ENCODE measurements at regions not wholly inside any gene's neighbourhood (a gene's known extent, or its start where the extent isn't known, plus 50 kb on each side); places are given as distances from the start of the nearest gene placed in this dataset.
"Not testable (repeated sequence)": the region's sequence is repeated elsewhere in the genome, so short reads cannot be mapped to it uniquely, and the experiment has no call there.

- Mint-ChIP-seq H3K4me1 (no peaks in the 10 kb centered on the region), H3K36me3 (peaks cover 39% of the 10 kb centered on the region), H3K27ac (no peak overlapping the region), H3K4me3 (no peak overlapping the region), H3K27me3 (no peaks in the 10 kb centered on the region), H3K9me3 (peaks cover 5% of the 10 kb centered on the region)
- DNase-seq (no peak), ATAC-seq (ENCODE audit: low read depth) (no peak)
- POLR2A ChIA-PET, result no interaction called here
Observed at GRCh38 chr14:35174342-35174741, 52.0 kb downstream of the PRORP start.

DNA sequence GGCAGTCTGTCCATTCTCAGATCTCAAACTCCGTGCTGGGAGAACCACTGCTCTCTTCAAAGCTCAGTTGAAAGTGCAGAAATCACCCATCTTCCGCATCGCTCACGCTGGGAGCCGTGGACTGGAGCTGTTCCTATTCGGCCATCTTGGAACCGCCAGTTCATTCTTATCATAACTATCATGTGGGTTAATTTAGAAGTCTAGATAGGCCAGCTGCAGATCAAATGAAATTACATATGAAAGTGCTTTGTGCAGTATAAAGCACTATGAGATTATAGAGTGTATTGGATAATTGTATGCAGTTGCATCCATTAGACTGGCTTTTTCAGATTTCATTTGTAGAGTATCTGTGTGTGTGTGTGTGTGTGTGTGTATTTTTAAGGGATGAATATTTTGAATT, 57.8 kb downstream of the PRORP start:
- H3K36me3 Mint-ChIP-seq, result peaks cover 30% of the 10 kb centered on the region
- POLR2A ChIA-PET, result no interaction called here
- DNase-seq (no peak), ATAC-seq (ENCODE audit: low read depth) (no peak)
- H3K27ac Mint-ChIP-seq, result no peak overlapping the region
- H3K27me3 Mint-ChIP-seq, result no peaks in the 10 kb centered on the region
- H3K4me3 Mint-ChIP-seq, result no peak overlapping the region
- H3K9me3 Mint-ChIP-seq, result peaks cover 7% of the 10 kb centered on the region
- peaks cover 1% of the 10 kb centered on the region for H3K4me1 Mint-ChIP-seq

DNA sequence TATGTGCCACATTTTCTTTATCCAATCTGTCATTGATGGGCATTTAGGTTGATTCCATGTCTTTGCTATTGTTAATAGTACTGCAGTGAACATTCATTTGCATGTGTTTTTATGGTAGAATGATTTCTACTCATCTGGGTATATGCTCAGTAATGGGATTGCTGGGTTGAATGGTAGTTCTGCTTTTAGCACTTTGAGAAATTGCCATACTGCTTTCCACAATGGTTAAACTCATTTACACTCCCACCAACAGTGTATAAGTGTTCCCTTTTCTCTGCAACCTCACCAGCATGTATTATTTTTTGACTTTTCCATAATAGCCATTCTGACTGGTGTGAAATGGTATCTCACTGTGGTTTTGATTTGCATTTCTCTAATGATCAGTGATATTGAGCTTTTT, 62.5 kb downstream of the PRORP start:
- H3K9me3 Mint-ChIP-seq; H3K27me3 Mint-ChIP-seq; DNase-seq; POLR2A ChIA-PET; H3K4me3 Mint-ChIP-seq; ATAC-seq (ENCODE audit: low read depth); H3K27ac Mint-ChIP-seq; H3K4me1 Mint-ChIP-seq: not testable (repeated sequence)
- peaks cover 21% of the 10 kb centered on the region for H3K36me3 Mint-ChIP-seq

DNA sequence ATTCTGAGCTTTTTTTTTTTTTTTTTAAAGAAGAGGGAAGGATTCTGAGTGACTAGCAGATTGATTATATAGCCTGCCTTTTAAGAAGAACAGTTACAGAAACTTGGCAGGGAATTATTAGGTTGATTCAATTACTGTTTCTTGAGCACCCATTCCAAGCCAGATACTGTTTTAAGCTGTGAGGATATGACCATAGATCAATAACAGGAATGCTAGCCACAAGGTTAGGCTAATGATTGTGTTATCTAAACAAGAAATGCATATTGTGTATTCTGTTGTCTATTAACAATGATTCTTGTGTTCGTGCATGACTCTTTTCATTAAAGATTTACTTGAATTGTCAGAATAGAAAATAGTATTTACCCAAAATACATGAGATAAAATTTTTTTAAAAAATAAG, 67.1 kb downstream of the PRORP start:
- POLR2A ChIA-PET, result no interaction called here
- ATAC-seq (ENCODE audit: low read depth) (no peak), DNase-seq (no peak)
- H3K36me3 Mint-ChIP-seq, result peaks cover 34% of the 10 kb centered on the region
- H3K4me1 Mint-ChIP-seq, result no peaks in the 10 kb centered on the region
- no peak overlapping the region for H3K4me3 Mint-ChIP-seq
- no peaks in the 10 kb centered on the region for H3K9me3 Mint-ChIP-seq
- no peak overlapping the region for H3K27ac Mint-ChIP-seq
- H3K27me3 Mint-ChIP-seq, result no peaks in the 10 kb centered on the region

DNA sequence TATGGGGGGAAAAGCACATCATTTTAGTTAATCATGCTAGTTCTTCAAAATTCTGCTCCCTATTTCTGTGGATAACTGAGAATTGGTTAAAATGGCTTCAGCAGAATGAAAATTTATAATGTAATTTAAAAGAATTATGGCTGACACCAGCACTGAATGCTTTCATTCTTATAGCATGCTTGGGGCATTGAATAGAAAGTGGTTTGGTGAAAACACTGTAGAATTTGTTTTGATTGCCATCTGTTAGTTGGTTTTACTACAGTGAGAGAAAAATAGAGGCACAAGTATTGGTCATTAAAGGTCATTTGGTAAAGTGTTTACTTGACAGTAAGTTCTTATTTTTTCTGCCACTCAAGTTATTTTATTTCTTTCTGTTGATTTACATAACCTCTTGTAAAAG, 70.8 kb downstream of the PRORP start:
- no peak overlapping the region for H3K4me3 Mint-ChIP-seq
- peaks cover 37% of the 10 kb centered on the region for H3K36me3 Mint-ChIP-seq
- H3K9me3 Mint-ChIP-seq, result no peaks in the 10 kb centered on the region
- no peak for ATAC-seq (ENCODE audit: low read depth)
- POLR2A ChIA-PET, result no interaction called here
- no peak overlapping the region for H3K27ac Mint-ChIP-seq
- H3K27me3 Mint-ChIP-seq, result no peaks in the 10 kb centered on the region
- peaks cover 3% of the 10 kb centered on the region for H3K4me1 Mint-ChIP-seq
- no peak for DNase-seq

GRCh38 chr14:35194183-35194582, 71.8 kb downstream of the PRORP start:
- peaks cover 35% of the 10 kb centered on the region for H3K36me3 Mint-ChIP-seq
- H3K4me3 Mint-ChIP-seq; DNase-seq; ATAC-seq (ENCODE audit: low read depth); H3K9me3 Mint-ChIP-seq; H3K27ac Mint-ChIP-seq; POLR2A ChIA-PET; H3K27me3 Mint-ChIP-seq; H3K4me1 Mint-ChIP-seq: not testable (repeated sequence)

DNA sequence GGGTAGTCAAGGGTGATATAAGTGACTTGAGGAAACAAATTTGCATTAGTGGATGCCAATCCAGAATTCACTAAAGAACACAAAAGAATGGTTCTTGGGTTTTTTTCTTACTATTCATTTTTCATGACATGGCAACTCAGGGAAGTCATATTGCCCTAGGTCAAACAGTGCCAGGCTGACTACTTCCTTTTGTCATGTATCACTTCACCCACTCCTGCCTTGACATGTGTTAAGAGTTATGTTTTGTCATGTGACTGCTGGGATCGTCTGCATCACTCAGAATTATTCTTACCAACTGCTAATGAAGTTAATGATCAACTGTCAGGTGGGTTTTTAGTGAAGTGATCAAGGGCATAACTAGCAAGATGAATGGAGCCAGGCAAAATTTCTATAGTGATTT, 74.2 kb downstream of the PRORP start:
- H3K9me3 Mint-ChIP-seq, result no peaks in the 10 kb centered on the region
- POLR2A ChIA-PET, result no interaction called here
- H3K4me3 Mint-ChIP-seq, result no peak overlapping the region
- DNase-seq, result no peak
- H3K27me3 Mint-ChIP-seq, result no peaks in the 10 kb centered on the region
- H3K4me1 Mint-ChIP-seq, result peaks cover 10% of the 10 kb centered on the region
- peaks cover 35% of the 10 kb centered on the region for H3K36me3 Mint-ChIP-seq
- no peak overlapping the region for H3K27ac Mint-ChIP-seq
- no peak for ATAC-seq (ENCODE audit: low read depth)

DNA sequence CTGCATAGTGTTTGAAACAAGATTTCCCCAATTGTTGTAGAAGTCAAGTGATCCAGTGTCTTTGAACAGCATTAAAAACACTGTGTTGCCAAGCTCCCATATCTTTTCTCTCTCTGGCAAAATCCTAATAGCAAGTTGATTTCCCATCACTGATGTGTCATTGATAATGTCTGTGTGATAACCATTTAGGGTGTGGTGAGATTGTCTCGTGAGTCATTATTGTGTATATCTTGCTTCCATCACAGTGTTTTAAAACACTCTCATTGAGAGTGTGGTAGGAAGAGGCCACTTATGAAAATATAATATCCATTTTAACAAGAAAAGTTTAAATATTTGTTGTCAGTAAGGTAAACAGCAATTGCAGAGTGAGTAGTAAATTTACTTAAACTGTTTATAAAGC, 74.7 kb downstream of the PRORP start:
- Mint-ChIP-seq H3K9me3 (no peaks in the 10 kb centered on the region), H3K4me1 (peaks cover 10% of the 10 kb centered on the region), H3K27ac (no peak overlapping the region), H3K36me3 (peaks cover 30% of the 10 kb centered on the region), H3K4me3 (no peak overlapping the region), H3K27me3 (no peaks in the 10 kb centered on the region)
- POLR2A ChIA-PET, result no interaction called here
- ATAC-seq (ENCODE audit: low read depth) (no peak), DNase-seq (no peak)

GRCh38 chr14:35201066-35201465, 78.7 kb downstream of the PRORP start:
- Mint-ChIP-seq H3K4me3 (peak overlapping the region; percentile 55), H3K9me3 (no peaks in the 10 kb centered on the region), H3K27ac (peak overlapping the region; percentile 71), H3K36me3 (peaks cover 19% of the 10 kb centered on the region), H3K27me3 (no peaks in the 10 kb centered on the region), H3K4me1 (peaks cover 23% of the 10 kb centered on the region)
- DNase-seq (no peak), ATAC-seq (ENCODE audit: low read depth) (peak; percentile 54)
- POLR2A ChIA-PET, result interaction anchor here (0.7 kb wide), 1 partner anchor 29 kb away, joined by 4 read pairs; no protein-coding TSS in a partner anchor

GRCh38 chr14:35202195-35202594, 79.8 kb downstream of the PRORP start:
- no peak overlapping the region for H3K4me3 Mint-ChIP-seq
- no peaks in the 10 kb centered on the region for H3K9me3 Mint-ChIP-seq
- H3K27ac Mint-ChIP-seq, result peak overlapping the region; percentile 54
- ATAC-seq (ENCODE audit: low read depth) (no peak), DNase-seq (no peak)
- POLR2A ChIA-PET, result interaction anchor here (0.9 kb wide), 1 partner anchor 202 kb away, joined by 6 read pairs; no protein-coding TSS in a partner anchor
- H3K27me3 Mint-ChIP-seq, result no peaks in the 10 kb centered on the region
- H3K36me3 Mint-ChIP-seq, result peaks cover 11% of the 10 kb centered on the region
- peaks cover 20% of the 10 kb centered on the region for H3K4me1 Mint-ChIP-seq

DNA sequence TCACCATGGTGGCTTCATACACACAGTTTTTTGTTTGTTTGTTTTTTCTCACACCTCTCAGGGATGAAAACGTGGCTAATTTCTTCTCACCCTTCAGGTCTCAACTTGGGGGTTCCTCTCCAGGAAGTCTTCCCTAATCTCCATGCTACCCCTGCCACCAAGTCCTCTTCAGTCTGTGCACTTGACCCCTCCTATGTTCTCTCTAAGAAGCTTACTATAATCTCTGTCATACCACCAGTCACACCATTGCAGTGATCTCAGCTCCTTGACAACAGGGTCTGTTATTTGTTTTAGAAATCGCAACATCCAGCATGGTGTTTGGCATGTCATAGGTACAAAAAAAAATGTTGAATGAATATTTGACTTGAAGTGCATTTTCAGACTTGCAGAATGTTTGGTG, 83.4 kb downstream of the PRORP start:
- H3K4me3 Mint-ChIP-seq, result no peak overlapping the region

DNA sequence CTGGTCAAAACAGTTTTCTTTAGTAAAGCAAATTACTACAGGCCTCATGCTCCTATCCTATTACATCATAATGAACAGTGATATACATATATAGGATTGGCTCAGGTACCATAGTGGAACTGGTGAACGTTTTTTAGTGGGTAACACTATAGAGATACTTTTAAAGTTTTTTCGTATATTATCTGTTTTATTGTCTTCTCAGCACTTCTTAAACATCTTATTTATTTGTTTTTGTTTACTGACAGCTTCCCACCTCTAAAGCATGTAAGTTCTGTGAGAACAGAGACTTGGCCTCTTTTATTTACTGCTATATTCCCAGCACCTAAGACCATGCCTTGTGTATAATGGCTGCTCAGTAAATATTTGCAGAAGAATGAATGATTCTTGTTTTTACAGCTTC, 81.1 kb upstream of the PSMA6 start:
- DNase-seq (no peak), ATAC-seq (ENCODE audit: low read depth) (no peak)
- Mint-ChIP-seq H3K9me3 (no peaks in the 10 kb centered on the region), H3K27ac (no peak overlapping the region), H3K36me3 (peaks cover 2% of the 10 kb centered on the region), H3K4me3 (no peak overlapping the region), H3K27me3 (no peaks in the 10 kb centered on the region), H3K4me1 (peaks cover 10% of the 10 kb centered on the region)
- POLR2A ChIA-PET, result no interaction called here

More for the DNA sequence above, 83.4 kb downstream of the PRORP start:
- no peak for DNase-seq
- H3K27me3 Mint-ChIP-seq, result no peaks in the 10 kb centered on the region
- POLR2A ChIA-PET, result no interaction called here
- peaks cover 10% of the 10 kb centered on the region for H3K36me3 Mint-ChIP-seq
- ATAC-seq (ENCODE audit: low read depth), result no peak
- no peaks in the 10 kb centered on the region for H3K9me3 Mint-ChIP-seq
- peaks cover 21% of the 10 kb centered on the region for H3K4me1 Mint-ChIP-seq
- no peak overlapping the region for H3K27ac Mint-ChIP-seq

DNA sequence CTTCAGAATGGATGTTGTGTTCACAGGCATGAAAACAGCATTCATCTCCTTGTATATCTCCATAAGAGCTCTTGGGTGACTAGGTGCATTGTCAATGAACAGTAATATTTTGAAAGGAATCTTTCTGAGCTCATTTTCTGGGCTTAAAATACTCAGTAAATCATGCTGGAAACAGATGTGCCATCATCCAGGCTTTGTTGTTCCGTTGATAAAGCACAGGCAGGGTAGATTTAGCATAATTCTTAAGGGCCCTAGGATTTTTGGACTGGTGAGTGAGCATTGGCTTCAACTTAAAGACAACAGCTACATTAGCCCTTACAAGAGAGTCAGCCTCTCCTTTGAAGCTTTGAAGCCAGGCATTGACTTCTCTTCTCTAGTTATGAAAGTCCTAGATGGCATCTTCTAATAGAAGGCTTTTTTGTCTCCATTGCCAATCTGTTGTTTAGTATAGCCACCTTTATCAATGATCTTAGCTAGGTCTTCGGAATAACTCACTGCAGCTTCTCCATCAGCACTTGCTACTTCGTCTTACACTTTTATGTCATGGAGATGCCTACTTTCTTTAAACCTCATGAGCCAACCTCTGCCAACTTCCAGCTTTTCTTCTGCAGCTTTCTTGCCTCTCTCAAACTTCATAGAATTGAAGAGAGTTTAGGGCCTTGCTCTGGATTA, 79.6 kb upstream of the PSMA6 start:
- no peaks in the 10 kb centered on the region for H3K27me3 Mint-ChIP-seq
- peaks cover 10% of the 10 kb centered on the region for H3K4me1 Mint-ChIP-seq
- H3K9me3 Mint-ChIP-seq, result no peaks in the 10 kb centered on the region
- ATAC-seq (ENCODE audit: low read depth), result no peak
- H3K36me3 Mint-ChIP-seq, result peaks cover 4% of the 10 kb centered on the region
- no peak overlapping the region for H3K27ac Mint-ChIP-seq
- H3K4me3 Mint-ChIP-seq, result no peak overlapping the region
- DNase-seq, result no peak
- POLR2A ChIA-PET, result no interaction called here

DNA sequence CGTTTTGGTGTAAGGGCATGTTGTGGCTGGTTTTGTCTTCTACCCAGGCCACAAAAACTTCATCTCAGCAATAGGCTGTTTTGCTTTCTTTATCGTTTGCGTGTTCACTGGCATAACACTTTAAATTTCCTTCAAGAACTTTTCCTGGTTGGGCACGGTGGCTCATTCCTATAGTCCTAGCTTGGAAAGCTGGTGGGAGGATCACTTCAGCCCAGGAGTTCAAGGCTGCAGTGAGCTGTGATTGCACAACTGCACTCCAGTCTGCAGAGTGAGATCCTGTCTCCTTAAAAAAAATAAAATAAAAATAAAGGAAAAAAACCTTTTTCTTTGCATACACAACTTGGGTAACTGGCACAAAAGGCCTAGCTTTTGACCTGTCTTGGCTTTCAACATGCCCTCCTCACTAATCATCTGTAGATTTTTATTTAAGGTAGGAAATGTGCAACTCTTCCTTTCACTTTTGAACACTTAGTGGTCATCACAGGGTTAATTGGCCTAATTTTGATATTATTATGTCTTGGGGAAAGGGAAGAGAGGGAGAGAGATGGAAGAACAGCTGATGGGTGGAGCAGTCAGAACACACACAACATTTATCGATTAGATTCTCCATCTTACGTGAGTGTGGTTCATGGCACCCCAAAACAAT, 78.9 kb upstream of the PSMA6 start:
- no peak overlapping the region for H3K4me3 Mint-ChIP-seq
- H3K36me3 Mint-ChIP-seq, result peaks cover 8% of the 10 kb centered on the region
- no peak overlapping the region for H3K27ac Mint-ChIP-seq
- POLR2A ChIA-PET, result no interaction called here
- H3K27me3 Mint-ChIP-seq, result no peaks in the 10 kb centered on the region
- H3K9me3 Mint-ChIP-seq, result no peaks in the 10 kb centered on the region
- H3K4me1 Mint-ChIP-seq, result peaks cover 10% of the 10 kb centered on the region
- DNase-seq (no peak), ATAC-seq (ENCODE audit: low read depth) (no peak)
